ENCODE measurements at regions not wholly inside any gene's neighbourhood (a gene's known extent, or its start where the extent isn't known, plus 50 kb on each side); places are given as distances from the start of the nearest gene placed in this dataset.

GRCh38 chr7:24152877-24153472, 131.0 kb upstream of the NPY start:
- TF ChIP-seq CTCF (IDR thresholded peaks at IDR 0.05; ENCODE audit: low read depth, low read length) (no peak), EZH2phosphoT487 (IDR thresholded peaks at IDR 0.05; ENCODE audit: low read depth) (no peak)
